ENCODE measurements at regions not wholly inside any gene's neighbourhood (a gene's known extent, or its start where the extent isn't known, plus 50 kb on each side); places are given as distances from the start of the nearest gene placed in this dataset.
"Not testable (repeated sequence)": the region's sequence is repeated elsewhere in the genome, so short reads cannot be mapped to it uniquely, and the experiment has no call there.

DNA sequence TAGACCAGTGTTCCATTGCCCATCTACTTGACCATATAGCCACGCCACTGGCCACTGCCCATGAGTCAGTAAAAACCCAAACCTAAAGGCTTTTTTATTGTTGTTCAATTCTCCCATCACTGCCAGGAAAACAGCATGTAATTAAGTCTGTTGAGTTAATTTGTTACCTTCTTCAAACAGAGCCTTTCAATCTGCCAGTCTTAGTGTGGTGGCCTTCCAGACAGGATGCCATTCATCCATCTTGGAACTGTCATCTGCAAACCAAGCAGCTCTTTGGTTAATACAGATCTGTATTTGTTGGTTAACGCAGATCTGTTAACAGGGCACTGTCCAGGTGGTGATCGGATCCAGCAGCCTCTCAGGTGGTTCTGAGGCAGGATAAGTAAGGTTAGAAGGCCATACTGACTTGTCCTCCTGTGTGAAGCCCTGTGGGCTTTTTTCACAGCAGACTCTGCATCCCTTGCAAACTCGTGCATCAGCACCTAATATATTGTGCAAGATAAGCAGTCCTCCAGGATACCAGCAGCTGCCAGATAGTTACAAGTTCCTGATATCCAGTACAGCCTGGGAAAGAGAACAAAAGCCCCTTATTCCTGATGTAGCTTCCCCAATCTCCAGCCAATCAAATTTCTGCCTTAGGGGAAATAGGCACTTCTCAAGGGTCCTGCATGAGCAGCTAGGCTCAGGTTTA, 59.1 kb upstream of the DHRS4 start:
- no peak for DNase-seq (ENCODE audit: extremely low read depth, low read depth)
- TF ChIP-seq, protein P1, sequence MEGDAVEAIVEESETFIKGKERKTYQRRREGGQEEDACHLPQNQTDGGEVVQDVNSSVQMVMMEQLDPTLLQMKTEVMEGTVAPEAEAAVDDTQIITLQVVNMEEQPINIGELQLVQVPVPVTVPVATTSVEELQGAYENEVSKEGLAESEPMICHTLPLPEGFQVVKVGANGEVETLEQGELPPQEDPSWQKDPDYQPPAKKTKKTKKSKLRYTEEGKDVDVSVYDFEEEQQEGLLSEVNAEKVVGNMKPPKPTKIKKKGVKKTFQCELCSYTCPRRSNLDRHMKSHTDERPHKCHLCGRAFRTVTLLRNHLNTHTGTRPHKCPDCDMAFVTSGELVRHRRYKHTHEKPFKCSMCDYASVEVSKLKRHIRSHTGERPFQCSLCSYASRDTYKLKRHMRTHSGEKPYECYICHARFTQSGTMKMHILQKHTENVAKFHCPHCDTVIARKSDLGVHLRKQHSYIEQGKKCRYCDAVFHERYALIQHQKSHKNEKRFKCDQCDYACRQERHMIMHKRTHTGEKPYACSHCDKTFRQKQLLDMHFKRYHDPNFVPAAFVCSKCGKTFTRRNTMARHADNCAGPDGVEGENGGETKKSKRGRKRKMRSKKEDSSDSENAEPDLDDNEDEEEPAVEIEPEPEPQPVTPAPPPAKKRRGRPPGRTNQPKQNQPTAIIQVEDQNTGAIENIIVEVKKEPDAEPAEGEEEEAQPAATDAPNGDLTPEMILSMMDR (IDR thresholded peaks at IDR 0.05; ENCODE audit: low read depth, low read length, missing control alignments): no peak
- H3K4me3 ChIP-seq (replicated peaks; ENCODE audit: low read depth, low read length): no peak overlapping the region

DNA sequence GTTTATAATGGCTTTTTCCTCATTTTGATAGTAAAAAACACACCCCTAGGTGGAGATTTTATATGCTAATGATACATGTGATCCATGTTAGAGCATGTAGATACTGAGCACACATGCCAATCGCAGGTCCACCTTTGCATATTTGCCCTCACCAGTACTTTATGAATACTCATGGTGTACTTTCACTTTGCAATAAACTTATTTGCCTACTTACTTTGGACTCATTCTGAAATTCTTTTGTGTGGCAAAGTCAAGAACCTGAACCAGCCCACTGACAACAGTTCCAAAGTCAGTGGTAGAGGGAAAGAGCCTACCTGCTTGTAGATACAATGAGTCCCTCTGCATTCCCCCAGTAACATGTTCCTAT, 58.5 kb upstream of the DHRS4 start:
- no peak overlapping the region for H3K4me3 ChIP-seq (replicated peaks; ENCODE audit: low read depth, low read length)
- no peak for DNase-seq (ENCODE audit: extremely low read depth, low read depth)

DNA sequence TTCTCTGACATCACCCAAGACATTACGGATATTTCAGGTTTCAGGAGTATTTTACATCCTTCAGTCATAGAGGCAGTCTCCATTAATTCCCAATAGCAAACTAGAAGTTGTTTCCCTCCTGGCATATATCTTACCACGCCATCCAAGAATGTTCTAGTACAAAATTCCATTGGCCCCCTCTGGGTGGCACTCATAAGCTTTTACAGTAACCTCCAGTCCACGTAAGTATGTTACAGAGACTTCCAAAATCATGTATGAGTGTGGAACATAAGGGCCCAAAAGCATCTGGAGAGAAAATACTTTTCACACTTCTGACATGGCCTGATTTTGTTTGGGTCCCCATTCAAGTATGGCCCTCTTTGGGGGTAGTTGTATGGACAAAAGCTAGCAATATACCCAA, 58.1 kb upstream of the DHRS4 start:
- TF ChIP-seq, protein P1 (IDR thresholded peaks at IDR 0.05; ENCODE audit: low read depth, low read length, missing control alignments): no peak
- H3K4me3 ChIP-seq (replicated peaks; ENCODE audit: low read depth, low read length): no peak overlapping the region

More for the DNA sequence above, 58.5 kb upstream of the DHRS4 start:
- TF ChIP-seq, protein P1 (IDR thresholded peaks at IDR 0.05; ENCODE audit: low read depth, low read length, missing control alignments): no peak

DNA sequence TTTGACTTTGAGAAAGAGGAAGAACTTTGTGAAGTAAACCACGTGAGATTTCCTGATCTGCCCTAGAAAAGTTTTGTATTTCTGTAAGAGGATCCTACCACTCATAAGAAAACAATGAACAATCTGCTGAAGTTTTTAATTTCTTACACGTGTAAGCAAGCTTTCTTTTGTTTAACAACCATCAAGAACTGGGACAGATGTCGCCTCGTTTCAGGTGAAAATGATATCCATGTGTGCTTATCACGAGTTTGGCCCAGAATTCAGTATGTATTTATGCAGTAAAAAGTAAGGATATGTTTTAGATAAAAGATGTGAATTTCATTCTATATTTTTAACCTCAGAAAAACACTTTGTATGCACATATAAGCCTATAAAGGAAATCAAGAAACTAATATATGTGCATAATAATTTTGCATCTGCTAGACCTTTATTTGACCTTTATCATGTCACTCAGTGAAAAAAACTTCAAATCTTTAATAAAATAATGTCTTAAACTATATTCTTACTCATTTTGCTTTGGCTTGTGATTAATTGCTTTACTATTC, 56.9 kb upstream of the DHRS4 start:
- TF ChIP-seq, protein P1 (IDR thresholded peaks at IDR 0.05; ENCODE audit: low read depth, low read length, missing control alignments): no peak
- H3K4me3 ChIP-seq (replicated peaks; ENCODE audit: low read depth, low read length): no peak overlapping the region
- no peak for DNase-seq (ENCODE audit: extremely low read depth, low read depth)

More for the DNA sequence above, 58.1 kb upstream of the DHRS4 start:
- DNase-seq (ENCODE audit: extremely low read depth, low read depth): no peak

DNA sequence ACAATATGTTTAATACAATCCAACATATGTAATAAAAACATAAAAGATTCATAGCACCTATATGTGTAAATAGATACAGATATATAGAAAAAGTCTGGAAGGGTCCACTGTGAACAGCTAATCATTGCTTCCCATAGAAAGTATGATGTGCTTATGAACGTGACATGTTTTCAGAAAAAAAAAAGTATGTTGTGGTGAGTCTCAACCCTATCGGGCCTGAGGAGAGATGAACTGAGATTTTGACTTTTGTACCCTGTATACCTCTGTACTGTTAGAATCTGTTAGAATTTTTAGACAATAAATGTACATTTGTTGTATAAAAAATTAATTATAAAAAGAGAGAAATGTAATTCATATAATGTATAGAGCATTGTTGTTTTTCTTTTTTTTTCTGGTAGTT, 56.3 kb upstream of the DHRS4 start:
- not testable (repeated sequence) for DNase-seq (ENCODE audit: extremely low read depth, low read depth); H3K4me3 ChIP-seq (replicated peaks; ENCODE audit: low read depth, low read length)

DNA sequence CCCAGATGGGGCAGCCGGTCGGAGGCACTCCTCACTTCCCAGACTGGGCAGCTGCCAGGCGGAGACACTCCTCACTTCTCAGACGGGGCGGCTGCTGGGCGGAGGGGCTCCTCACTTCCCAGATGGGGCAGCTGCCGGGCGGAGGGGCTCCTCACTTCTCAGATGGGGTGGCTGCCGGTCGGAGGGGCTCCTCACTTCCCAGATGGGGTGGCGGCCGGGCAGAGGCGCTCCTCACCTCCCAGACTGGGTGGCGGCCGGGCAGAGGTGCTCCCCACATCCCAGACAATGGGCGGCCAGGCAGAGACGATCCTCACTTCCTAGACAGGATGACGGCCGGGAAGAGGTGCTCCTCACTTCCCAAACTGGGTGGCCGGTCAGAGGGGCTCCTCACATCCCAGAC, 55.2 kb upstream of the DHRS4 start:
- H3K4me3 ChIP-seq (replicated peaks; ENCODE audit: low read depth, low read length); DNase-seq (ENCODE audit: extremely low read depth, low read depth): not testable (repeated sequence)

DNA sequence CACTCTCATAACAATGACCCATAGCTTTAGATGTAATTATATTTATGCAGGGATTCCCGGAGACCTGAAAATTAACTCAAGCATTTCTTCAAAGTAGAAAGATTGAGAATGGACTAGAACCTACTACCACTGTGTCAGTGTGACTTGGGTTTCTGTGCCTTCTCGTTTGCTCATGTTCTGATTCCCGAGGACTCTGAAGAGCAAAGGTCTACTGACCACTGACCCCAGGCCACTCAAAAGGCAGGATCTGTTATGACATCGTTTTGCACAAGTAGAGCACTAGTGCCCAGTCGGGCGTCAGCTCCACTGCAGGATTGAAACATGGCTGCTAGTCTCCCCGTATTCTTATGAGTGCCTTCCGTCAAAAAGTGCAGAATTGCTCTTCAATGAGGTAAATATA, 53.8 kb upstream of the DHRS4 start:
- DNase-seq (ENCODE audit: extremely low read depth, low read depth): no peak
- H3K4me3 ChIP-seq (replicated peaks; ENCODE audit: low read depth, low read length): no peak overlapping the region
- TF ChIP-seq, protein P1 (IDR thresholded peaks at IDR 0.05; ENCODE audit: low read depth, low read length, missing control alignments): no peak

DNA sequence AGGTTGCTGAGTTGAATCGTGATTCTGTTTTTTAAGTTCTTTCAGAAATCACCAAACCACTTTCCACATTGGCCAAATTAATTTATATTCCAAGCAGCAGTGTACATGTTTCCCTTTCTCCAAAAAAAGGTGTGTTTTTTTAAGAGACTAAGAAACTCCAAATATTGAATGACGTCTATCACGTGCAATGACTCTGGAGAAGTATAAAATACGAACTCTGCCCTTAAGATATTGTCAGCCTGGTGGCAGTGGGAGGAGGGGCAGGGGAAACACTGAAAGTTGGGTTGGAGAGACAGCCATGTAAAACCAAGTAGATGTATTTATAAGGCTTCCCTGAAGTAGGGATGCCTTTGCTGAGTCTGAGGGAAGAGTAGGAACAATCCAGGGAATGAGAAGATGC, 50.1 kb upstream of the DHRS4 start:
- DNase-seq (ENCODE audit: extremely low read depth, low read depth): no peak
- no peak overlapping the region for H3K4me3 ChIP-seq (replicated peaks; ENCODE audit: low read depth, low read length)
- TF ChIP-seq, protein P1 (IDR thresholded peaks at IDR 0.05; ENCODE audit: low read depth, low read length, missing control alignments): no peak
